Endothelial cell of umbilical vein (primary cell): ENCODE measurements at regions not wholly inside any gene's neighbourhood (a gene's known extent, or its start where the extent isn't known, plus 50 kb on each side); places are given as distances from the start of the nearest gene placed in this dataset.

Experiments
- BruUV-seq: library from RNA; stranded (reverse); fragments of 400-500 nt; replicated peaks from 2 replicates; lab custom pipeline; 2021; lab: Mats Ljungman, UMichigan
- CTCF ChIA-PET: fragments of 300-600, 350-600 bp; sonication (Branson Sonifier 250); formaldehyde crosslinking; loops from one replicate; lab custom pipeline; 2021; ENCODE audit warnings: antibody characterized with exemption, inconsistent platforms; lab: Charles Lee
- POLR2A ChIA-PET: fragments of 300-600, 350-600 bp; sonication (Branson Sonifier 250); formaldehyde crosslinking; loops from one replicate; lab custom pipeline; 2021; ENCODE audit warnings: antibody characterized with exemption, inconsistent platforms; lab: Charles Lee
- DNase-seq: peaks from one replicate; pipeline ENCODE4 v3.0.0-alpha.2; 2011; ENCODE audit warnings: low read depth, low spot score
- FAIRE-seq: peaks from 2 replicates; lab custom pipeline; 2011; peaks lifted over from hg19 to GRCh38; lab: Jason Lieb, UNC
- H2AFZ ChIP-seq: 2 replicates; pipeline ENCODE4 v1.6.0; 2012; ENCODE audit warnings: low read depth, low read length, control low read depth, inconsistent platforms
- H3K27ac ChIP-seq: 2 replicates; pipeline ENCODE4 v1.5.1; 2011; ENCODE audit warnings: low read depth, mild to moderate bottlenecking, control low read depth, low read length, moderate library complexity; ENCODE audit not compliant: insufficient read depth
- H3K27me3 ChIP-seq, 2 experiments: 2 replicates each; pipeline versions ENCODE4 v1.6.0 to v1.6.1; 2011; ENCODE audit warnings: low read length in 2 of 2, mixed read lengths in 1 of 2; ENCODE audit not compliant: control insufficient read depth in 2 of 2, insufficient read depth in 2 of 2
- H3K36me3 ChIP-seq, 2 experiments: 2 replicates in 1 of 2; 3 replicates in 1 of 2; pipeline ENCODE4 v1.5.1; 2011; ENCODE audit warnings: low read length in 2 of 2, mild to moderate bottlenecking in 1 of 2, moderate library complexity in 1 of 2; ENCODE audit not compliant: control insufficient read depth in 2 of 2, insufficient read depth in 2 of 2; ENCODE audit errors: extremely low read depth in 1 of 2
- H3K4me1 ChIP-seq: 3 replicates; pipeline ENCODE4 v1.5.1; 2011; ENCODE audit warnings: mild to moderate bottlenecking, low read length; ENCODE audit not compliant: control insufficient read depth, insufficient read depth; ENCODE audit errors: extremely low read depth
- H3K4me2 ChIP-seq: 2 replicates; pipeline ENCODE4 v1.6.1; 2011; ENCODE audit warnings: low read length, control low read depth, mixed read lengths; ENCODE audit not compliant: insufficient read depth
- H3K4me3 ChIP-seq, 3 experiments: fragments of 200-600 bp in 1 of 3; sonication (generic), shearing (Covaris generic) in 1 of 3; replicated peaks in 1 of 3; 2 replicates each; pipeline ENCODE4 v1.5.1; 2011 to 2016; ENCODE audit warnings: control low read depth in 3 of 3, low read length in 3 of 3, mild to moderate bottlenecking in 2 of 3, inconsistent platforms in 1 of 3, low read depth in 1 of 3, moderate library complexity in 1 of 3; ENCODE audit not compliant: insufficient read depth in 1 of 3
- H3K79me2 ChIP-seq: 2 replicates; pipeline ENCODE4 v1.6.0; 2012; ENCODE audit warnings: low read length, inconsistent platforms; ENCODE audit not compliant: control insufficient read depth, insufficient read depth
- H3K9ac ChIP-seq: replicated peaks from 2 replicates; pipeline ENCODE3; 2011; ENCODE audit warnings: low read length, control low read depth; ENCODE audit not compliant: insufficient read depth; ENCODE audit errors: extremely low read depth
- H3K9me1 ChIP-seq: replicated peaks from 3 replicates; pipeline ENCODE4 v1.6.0; 2011; ENCODE audit warnings: mild to moderate bottlenecking, low read length; ENCODE audit not compliant: control insufficient read depth, insufficient read depth; ENCODE audit errors: extremely low read depth
- H3K9me3 ChIP-seq: replicated peaks from 2 replicates; pipeline ENCODE4 v1.5.1; 2012; ENCODE audit warnings: low read length, inconsistent platforms; ENCODE audit not compliant: control insufficient read depth, insufficient read depth
- H4K20me1 ChIP-seq: replicated peaks from 2 replicates; pipeline ENCODE3; 2011; ENCODE audit warnings: mild to moderate bottlenecking, low read length; ENCODE audit not compliant: control insufficient read depth, insufficient read depth; ENCODE audit errors: extremely low read depth
- CTCF ChIP-seq, 2 donors: IDR thresholded peaks; 1 replicate in 1 of 2; 2 replicates in 1 of 2; pipeline ENCODE4 v1.5.1; 2011; ENCODE audit warnings: low read length in 2 of 2, mild to moderate bottlenecking in 2 of 2, moderate library complexity in 2 of 2, control low read depth in 1 of 2, inconsistent platforms in 1 of 2, low read depth in 1 of 2; ENCODE audit not compliant: insufficient read depth in 1 of 2; ENCODE audit errors: extremely low read depth in 1 of 2
- EZH2 ChIP-seq: IDR thresholded peaks from 2 replicates; pipeline ENCODE4 v1.6.1; 2012; ENCODE audit warnings: borderline replicate concordance, low read depth, mild to moderate bottlenecking, moderate library complexity, low read length, inconsistent platforms; ENCODE audit not compliant: severe bottlenecking
- FOS ChIP-seq: IDR thresholded peaks from 2 replicates; pipeline ENCODE4 v1.6.1; 2011; ENCODE audit warnings: mild to moderate bottlenecking, low read length, moderate library complexity, borderline replicate concordance; ENCODE audit not compliant: insufficient read depth
- GATA2 ChIP-seq: IDR thresholded peaks from 2 replicates; pipeline ENCODE4 v1.7.0; 2011; ENCODE audit warnings: low read depth, mild to moderate bottlenecking, moderate library complexity, mixed read lengths, low read length; ENCODE audit not compliant: insufficient read length, insufficient read depth
- JUN ChIP-seq: IDR thresholded peaks from 2 replicates; pipeline ENCODE4 v1.6.1; 2011; ENCODE audit warnings: borderline replicate concordance, low read depth; ENCODE audit not compliant: insufficient read length, insufficient read depth
- MAX ChIP-seq: IDR thresholded peaks from 2 replicates; pipeline ENCODE4 v1.6.1; 2011; ENCODE audit not compliant: insufficient read depth, insufficient read length
- MYC ChIP-seq: IDR thresholded peaks from one replicate; pipeline ENCODE4 v1.6.1; 2011; ENCODE audit warnings: mild to moderate bottlenecking, low read depth, low read length
- POLR2A ChIP-seq: IDR thresholded peaks from 2 replicates; pipeline ENCODE4 v1.6.1; 2012; ENCODE audit warnings: low read depth, mild to moderate bottlenecking, control low read depth, low read length
- POLR2AphosphoS5 ChIP-seq: IDR thresholded peaks from 2 replicates; pipeline ENCODE4 v1.6.1; 2012; ENCODE audit warnings: low read depth, mild to moderate bottlenecking, control low read depth, low read length, moderate library complexity; ENCODE audit not compliant: insufficient read depth
- dilution Hi-C: fragments of 300-500 bp; cut with MboI; formaldehyde crosslinking; loops from one replicate; pipeline ENCODE4 v1.15.0; 2019; ENCODE audit warnings: low sequenced_read_pairs; ENCODE audit not compliant: extremely low pct_ligation_motif_present
- intact Hi-C: fragments of 100-400 bp; cut with micrococcal nuclease; formaldehyde crosslinking; loops from one replicate; pipeline ENCODE4 v1.10.0; 2022

- no peak for FAIRE-seq
- dilution Hi-C loops (no loop called here), intact Hi-C loops (no loop called here)
- H3K9me3 ChIP-seq = no peaks in the 10 kb centered on the region
- TF ChIP-seq POLR2A = no peak
- TF ChIP-seq EZH2 = no peak
- no peak for TF ChIP-seq GATA2
- no peak for TF ChIP-seq CTCF (IDR thresholded peaks at IDR 0.05; ENCODE audit: extremely low read depth in 1 of 2, insufficient read depth in 1 of 2, low read depth in 1 of 2, low read length in 2 of 2)
- TF ChIP-seq FOS = no peak
- no peak for TF ChIP-seq MAX
- TF ChIP-seq JUN = no peak
- TF ChIP-seq MYC = no peak
- TF ChIP-seq POLR2AphosphoS5 = no peak
- H3K9ac ChIP-seq = no peak overlapping the region
- no peak overlapping the region for H3K27ac ChIP-seq
- ChIA-PET CTCF (no interaction called here), POLR2A (no interaction called here)
- H3K4me2 ChIP-seq = no peak overlapping the region
- no peaks in the 10 kb centered on the region for H3K36me3 ChIP-seq
- H4K20me1 ChIP-seq = no peaks in the 10 kb centered on the region
- H3K27me3 ChIP-seq = no peaks in the 10 kb centered on the region
- H3K9me1 ChIP-seq = no peaks in the 10 kb centered on the region
- H2AFZ ChIP-seq = no peak overlapping the region
- no peak overlapping the region for H3K4me3 ChIP-seq
- H3K79me2 ChIP-seq = no peaks in the 10 kb centered on the region
- no peak for DNase-seq
- no peaks in the 10 kb centered on the region for H3K4me1 ChIP-seq
- BruUV-seq = no TSS peak
Measured at GRCh38 chr3:154666542-154666941, 236.6 kb upstream of the GPR149 start.
